ENCODE measurements at regions not wholly inside any gene's neighbourhood (a gene's known extent, or its start where the extent isn't known, plus 50 kb on each side); places are given as distances from the start of the nearest gene placed in this dataset.

GRCh38 chr20:57106692-57107091, 159.7 kb downstream of the BMP7 start:
- no peaks in the 10 kb centered on the region for H3K9me3 ChIP-seq (ENCODE audit: low read depth, low read length, poor library complexity, severe bottlenecking)
- H3K27ac ChIP-seq (ENCODE audit: low read depth, low read length, poor library complexity, severe bottlenecking) = no peak overlapping the region
- peaks cover 28% of the 10 kb centered on the region for H3K27me3 ChIP-seq (replicated peaks; ENCODE audit: insufficient read depth, low read depth, low read length, poor library complexity)
- intact Hi-C loops (cut with micrococcal nuclease; ENCODE audit: unreplicated experiment) = no loop called here
- no peak for DNase-seq (ENCODE audit: low spot score)
- H3K4me1 ChIP-seq (ENCODE audit: insufficient read depth, low read length, poor library complexity, severe bottlenecking) = no peaks in the 10 kb centered on the region
- no peaks in the 10 kb centered on the region for H3K36me3 ChIP-seq (ENCODE audit: insufficient read depth, low read length, poor library complexity, severe bottlenecking)
- no TSS peak for BruUV-seq (replicated peaks)
- H3K4me3 ChIP-seq (ENCODE audit: low read depth, low read length, poor library complexity, severe bottlenecking) = no peak overlapping the region
- TF ChIP-seq EZH2 (IDR thresholded peaks at IDR 0.05; ENCODE audit: borderline replicate concordance, low read depth, low read length, poor library complexity, severe bottlenecking) (no peak), CTCF (conservative IDR thresholded peaks at IDR 0.05; ENCODE audit: low read depth, low read length) (no peak)
- CTCF ChIA-PET = no interaction called here
- POLR2A ChIA-PET (ENCODE audit: low non-redundant PET) = no interaction called here

DNA sequence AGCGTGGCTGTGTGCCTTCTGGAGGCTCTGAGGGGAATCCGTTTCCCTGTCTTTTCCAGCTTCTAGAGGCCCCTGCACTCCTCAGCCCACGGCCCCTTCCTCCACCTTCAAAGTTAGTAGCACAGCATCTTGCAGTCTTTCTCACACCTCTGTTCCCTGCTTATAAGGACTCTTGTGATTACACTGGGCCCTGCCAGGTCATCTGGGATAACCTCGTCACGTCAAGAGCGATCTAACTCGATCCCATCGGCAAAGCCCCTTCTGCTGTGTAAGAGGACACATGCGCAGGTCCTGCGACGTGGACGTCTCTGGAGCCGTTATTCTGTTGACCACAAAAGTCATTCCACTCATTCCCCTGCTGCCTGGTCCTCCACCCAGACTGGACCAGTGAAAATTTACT, 159.2 kb downstream of the BMP7 start:
- H3K4me3 ChIP-seq (ENCODE audit: low read depth, low read length, poor library complexity, severe bottlenecking) = no peak overlapping the region
- no peaks in the 10 kb centered on the region for H3K36me3 ChIP-seq (ENCODE audit: insufficient read depth, low read length, poor library complexity, severe bottlenecking)
- no peaks in the 10 kb centered on the region for H3K9me3 ChIP-seq (ENCODE audit: low read depth, low read length, poor library complexity, severe bottlenecking)
- POLR2A ChIA-PET (ENCODE audit: low non-redundant PET) = no interaction called here
- H3K27me3 ChIP-seq (replicated peaks; ENCODE audit: insufficient read depth, low read depth, low read length, poor library complexity) = peaks cover 28% of the 10 kb centered on the region
- CTCF ChIA-PET = no interaction called here
- TF ChIP-seq CTCF (conservative IDR thresholded peaks at IDR 0.05; ENCODE audit: low read depth, low read length) (no peak), EZH2 (IDR thresholded peaks at IDR 0.05; ENCODE audit: borderline replicate concordance, low read depth, low read length, poor library complexity, severe bottlenecking) (no peak)
- no peaks in the 10 kb centered on the region for H3K4me1 ChIP-seq (ENCODE audit: insufficient read depth, low read length, poor library complexity, severe bottlenecking)
- DNase-seq (ENCODE audit: low spot score) = no peak
- H3K27ac ChIP-seq (ENCODE audit: low read depth, low read length, poor library complexity, severe bottlenecking) = no peak overlapping the region
- no TSS peak for BruUV-seq (replicated peaks)
- intact Hi-C loops (cut with micrococcal nuclease; ENCODE audit: unreplicated experiment) = no loop called here

- DNase-seq (ENCODE audit: low spot score) = no peak
- Histone ChIP-seq H3K27ac (ENCODE audit: low read depth, low read length, poor library complexity, severe bottlenecking) (no peak overlapping the region), H3K36me3 (ENCODE audit: insufficient read depth, low read length, poor library complexity, severe bottlenecking) (no peaks in the 10 kb centered on the region), H3K27me3 (replicated peaks; ENCODE audit: insufficient read depth, low read depth, low read length, poor library complexity) (peaks cover 24% of the 10 kb centered on the region), H3K4me1 (ENCODE audit: insufficient read depth, low read length, poor library complexity, severe bottlenecking) (no peaks in the 10 kb centered on the region), H3K9me3 (ENCODE audit: low read depth, low read length, poor library complexity, severe bottlenecking) (no peaks in the 10 kb centered on the region), H3K4me3 (ENCODE audit: low read depth, low read length, poor library complexity, severe bottlenecking) (no peak overlapping the region)
- POLR2A ChIA-PET (ENCODE audit: low non-redundant PET) = no interaction called here
- CTCF ChIA-PET = no interaction called here
- TF ChIP-seq CTCF (conservative IDR thresholded peaks at IDR 0.05; ENCODE audit: low read depth, low read length) = no peak
- no peak for TF ChIP-seq EZH2 (IDR thresholded peaks at IDR 0.05; ENCODE audit: borderline replicate concordance, low read depth, low read length, poor library complexity, severe bottlenecking)
- intact Hi-C loops (cut with micrococcal nuclease; ENCODE audit: unreplicated experiment) = no loop called here
- BruUV-seq (replicated peaks) = no TSS peak
Observed at GRCh38 chr20:57108218-57108617, 158.2 kb downstream of the BMP7 start.
